Glomerular visceral epithelial cell (primary cell): ENCODE measurements at regions not wholly inside any gene's neighbourhood (a gene's known extent, or its start where the extent isn't known, plus 50 kb on each side); places are given as distances from the start of the nearest gene placed in this dataset.
A peak's percentile ranks its signal among the peaks of the same experiment; 100 is the strongest.
"Not testable (repeated sequence)": the region's sequence is repeated elsewhere in the genome, so short reads cannot be mapped to it uniquely, and the experiment has no call there.

Experiments
- DNase-seq: peaks from one replicate; pipeline ENCODE4 v3.0.0-alpha.2; 2016; ENCODE audit errors: extremely low spot score

DNA sequence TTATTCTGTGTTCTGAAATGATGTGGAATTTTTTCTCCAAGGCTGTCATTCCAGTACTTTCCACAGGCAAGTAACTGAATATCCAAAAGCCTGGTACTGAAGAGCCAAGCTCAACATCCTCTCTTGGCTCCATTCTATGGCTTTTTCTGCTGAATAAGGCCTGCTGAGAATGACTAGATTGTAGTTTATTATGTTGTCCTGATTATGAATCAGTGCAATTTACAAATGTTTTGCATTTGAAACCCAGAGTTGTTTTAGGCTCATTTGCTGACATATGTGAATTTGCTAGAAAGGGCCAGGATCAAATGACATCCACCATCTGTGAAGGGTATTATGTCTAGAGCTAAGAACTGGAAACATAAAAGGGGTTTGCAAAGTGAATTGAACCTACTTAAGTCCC, 596.6 kb downstream of the KCTD12 start:
- no peak for DNase-seq

DNA sequence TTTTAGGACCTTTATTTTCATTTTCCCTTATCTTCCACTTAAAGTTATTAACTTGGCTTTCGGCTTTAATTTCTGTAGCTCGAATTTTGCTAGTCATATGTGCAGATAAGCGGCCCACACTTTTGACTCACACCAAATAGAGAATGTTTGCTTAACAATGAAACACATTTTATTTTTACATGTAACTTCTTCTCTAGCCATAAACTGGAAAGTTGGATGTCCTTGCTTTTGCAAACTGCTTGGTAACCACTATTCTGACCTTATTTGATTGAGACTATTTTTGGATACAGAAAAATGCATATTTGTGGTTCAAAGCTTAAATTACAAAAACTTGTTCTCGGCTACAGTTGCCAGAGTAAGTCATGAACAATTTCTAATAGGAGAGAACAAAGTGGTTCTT, 600.0 kb downstream of the KCTD12 start:
- DNase-seq, result no peak

DNA sequence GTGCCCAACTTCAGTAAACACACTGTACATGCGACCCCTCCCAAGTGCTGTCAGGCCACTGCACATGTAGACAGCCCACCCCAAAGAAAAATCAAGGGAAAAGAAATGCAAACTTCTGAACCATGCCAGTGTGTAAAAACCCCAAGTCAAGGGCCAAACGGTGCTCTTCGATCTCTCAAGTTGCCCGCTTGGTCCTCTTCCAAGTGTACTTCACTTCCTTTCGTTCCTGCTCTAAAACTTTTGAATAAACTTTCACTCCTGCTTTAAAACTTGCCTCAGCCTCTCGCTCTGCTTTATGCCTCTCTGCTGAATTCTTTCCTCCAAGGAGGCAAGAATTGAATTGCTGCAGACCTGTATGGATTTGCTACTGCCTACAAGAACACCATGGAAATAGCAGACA, 600.7 kb downstream of the KCTD12 start:
- DNase-seq, result no peak

DNA sequence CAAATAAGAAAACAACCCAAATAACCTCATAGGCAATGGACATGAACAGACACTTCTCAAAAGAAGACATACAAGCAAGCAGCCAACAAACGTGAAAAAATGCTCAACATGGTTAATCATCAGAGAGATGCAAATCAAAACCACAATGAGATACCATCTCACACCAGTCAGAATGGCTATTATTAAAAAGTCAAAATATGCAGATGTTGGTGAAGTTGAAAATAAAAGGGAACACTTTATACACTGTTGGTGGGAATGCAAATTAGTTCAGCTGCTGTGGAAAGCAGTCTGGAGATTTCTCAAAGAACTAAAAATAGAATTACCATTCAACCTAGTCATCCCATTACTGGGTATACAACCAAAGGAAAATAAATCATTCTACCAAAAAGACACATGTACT, 606.4 kb downstream of the KCTD12 start:
- DNase-seq, result not testable (repeated sequence)

DNA sequence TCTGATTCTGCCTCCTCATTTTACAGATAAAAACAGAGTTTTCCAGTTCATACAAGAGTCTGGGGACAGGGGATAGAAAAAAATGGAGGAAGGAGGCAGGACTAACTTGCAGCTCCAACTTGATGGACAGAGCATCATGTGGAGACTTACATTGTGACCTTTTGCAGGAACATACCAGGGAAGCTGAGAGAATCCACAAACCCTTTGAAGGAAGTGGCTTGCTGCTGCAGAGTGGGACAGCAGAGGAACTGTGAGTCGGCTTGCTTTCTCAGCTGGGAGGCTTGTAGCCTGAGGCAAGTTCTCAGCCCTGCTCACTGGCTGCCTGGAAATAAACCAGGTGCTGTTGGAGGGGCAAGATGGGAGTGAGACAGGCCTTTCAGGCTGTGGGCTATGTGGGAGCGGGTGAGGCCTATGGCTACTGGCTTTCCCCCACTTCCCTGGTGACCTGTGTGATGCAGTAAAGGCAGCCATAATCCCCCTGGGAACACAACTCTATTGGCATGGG, 614.4 kb downstream of the KCTD12 start:
- no peak for DNase-seq

DNA sequence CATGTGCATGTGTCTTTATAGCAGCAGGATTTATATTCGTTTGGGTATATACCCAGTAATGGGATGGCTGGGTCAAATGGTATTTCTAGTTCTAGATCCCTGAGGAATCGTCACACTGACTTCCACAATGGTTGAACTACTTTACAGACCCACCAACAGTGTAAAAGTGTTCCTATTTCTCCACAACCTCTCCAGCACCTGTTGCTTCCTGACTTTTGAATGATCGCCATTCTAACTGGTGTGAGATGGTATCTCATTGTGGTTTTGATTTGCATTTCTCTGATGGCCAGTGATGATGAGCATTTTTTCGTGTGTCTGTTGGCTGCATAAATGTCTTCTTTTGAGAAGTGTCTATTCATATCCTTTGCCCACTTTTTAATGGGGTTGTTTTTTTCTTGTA, 617.9 kb downstream of the KCTD12 start:
- DNase-seq, result not testable (repeated sequence)

DNA sequence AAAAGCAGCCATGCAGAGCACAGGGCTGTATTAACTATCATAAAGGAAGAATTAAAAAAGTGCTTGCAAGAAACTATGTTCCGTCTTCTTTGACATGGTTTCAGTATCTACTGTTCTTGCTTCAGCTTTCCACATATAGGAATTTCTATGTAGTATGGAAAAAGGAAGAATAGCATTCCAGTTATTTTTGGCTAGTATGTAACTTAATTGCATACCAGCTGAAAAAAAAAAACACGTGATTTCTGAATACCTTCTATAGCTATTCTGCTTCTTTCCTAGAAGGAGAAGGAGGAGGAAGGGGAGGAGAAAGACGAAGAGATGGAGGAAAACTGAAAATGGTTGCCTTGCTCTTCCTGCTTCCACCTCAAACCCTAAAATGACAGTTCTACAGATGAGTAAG, 619.0 kb downstream of the KCTD12 start:
- DNase-seq, result no peak

DNA sequence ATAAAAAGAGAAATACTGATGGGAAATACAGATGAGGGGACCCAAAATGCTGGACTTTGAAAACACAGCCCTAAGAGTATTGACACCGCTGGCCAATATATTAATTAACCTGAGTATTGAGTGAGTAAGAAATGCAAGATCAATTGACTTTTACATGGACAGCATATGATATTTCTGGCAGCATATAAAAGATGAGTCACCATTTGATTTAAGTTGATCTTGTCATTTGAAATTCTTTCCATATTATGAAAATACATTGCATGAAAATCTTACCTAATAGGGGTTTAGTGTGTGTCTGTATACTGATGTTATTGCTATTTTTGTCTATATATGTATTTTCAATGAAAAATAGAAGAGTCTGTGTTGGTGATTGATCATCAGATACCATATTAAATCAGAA, 619.6 kb downstream of the KCTD12 start:
- DNase-seq, result no peak

DNA sequence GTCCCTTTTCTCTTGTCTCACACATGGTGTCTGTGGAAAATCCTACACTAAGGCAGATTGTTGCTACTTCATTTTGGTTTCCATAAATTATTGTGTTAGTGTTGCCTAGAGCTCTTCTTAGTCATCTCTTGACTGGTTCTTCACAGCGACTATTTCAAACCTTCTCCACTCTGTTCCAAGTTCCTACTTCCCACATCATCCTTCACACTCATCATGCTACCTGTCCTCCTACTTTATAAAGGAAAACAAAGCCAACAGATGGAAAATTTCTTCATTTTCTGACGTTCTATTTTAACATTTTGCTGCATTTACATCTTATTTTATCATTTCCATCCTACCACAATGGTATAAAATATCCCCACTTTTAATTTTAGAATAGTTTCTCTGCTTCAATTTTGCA, 614.1 kb downstream of the LMO7 start:
- no peak for DNase-seq

DNA sequence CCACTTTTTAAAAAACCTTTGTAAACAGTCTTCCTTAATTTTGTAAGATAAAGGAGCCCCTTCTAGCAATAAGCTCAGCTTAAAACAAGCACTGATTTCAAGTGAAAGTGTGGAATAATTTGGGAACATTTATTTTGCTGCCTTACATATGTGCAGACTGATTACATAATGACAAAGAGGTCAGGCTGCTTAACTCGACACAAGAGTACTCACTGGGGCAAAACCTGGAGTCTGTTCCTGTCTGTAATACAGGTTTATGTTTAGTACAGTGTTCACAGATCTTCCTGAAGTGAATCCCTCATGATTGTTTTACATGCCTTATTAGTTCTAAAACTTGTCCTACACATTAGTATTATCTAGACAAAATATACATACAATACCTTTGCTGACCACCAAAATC, 609.8 kb downstream of the LMO7 start:
- DNase-seq, result no peak

DNA sequence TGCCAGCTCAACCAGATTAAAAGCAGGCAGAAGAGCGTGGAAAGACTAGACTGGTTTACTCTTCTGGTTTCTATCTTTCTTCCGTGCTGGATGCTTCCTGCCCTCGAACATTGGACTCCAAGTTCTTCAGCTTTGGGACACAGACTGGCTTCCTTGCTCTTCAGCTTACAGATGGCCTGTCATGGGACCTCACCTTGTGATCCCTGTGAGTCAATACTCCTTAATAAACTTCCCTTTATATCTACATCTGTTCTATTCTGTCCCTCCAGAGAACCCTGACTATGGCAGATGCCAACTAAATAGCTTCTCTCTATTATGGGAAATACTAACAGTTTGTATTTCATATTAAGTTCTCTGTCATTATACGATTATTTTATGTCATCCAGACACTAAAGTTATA, 609.1 kb downstream of the LMO7 start:
- no peak for DNase-seq

DNA sequence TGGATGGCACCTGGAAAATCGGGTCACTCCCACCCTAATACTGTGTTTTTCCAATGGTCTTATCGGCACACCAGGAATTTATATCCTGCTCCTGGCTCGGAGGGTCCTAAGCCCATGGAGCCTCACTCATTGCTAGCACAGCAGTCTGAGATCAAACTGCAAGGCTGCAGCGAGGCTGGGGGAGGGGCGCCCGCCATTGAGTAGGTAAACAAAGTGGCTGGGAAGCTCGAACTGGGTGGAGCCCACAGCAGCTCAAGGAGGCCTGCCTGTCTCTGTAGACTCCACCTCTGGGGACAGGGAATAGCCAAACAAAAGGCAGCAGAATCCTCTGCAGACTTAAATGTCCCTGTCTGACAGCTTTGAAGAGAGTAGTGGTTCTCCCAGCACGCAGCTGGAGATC, 607.0 kb downstream of the LMO7 start:
- DNase-seq, result not testable (repeated sequence)

DNA sequence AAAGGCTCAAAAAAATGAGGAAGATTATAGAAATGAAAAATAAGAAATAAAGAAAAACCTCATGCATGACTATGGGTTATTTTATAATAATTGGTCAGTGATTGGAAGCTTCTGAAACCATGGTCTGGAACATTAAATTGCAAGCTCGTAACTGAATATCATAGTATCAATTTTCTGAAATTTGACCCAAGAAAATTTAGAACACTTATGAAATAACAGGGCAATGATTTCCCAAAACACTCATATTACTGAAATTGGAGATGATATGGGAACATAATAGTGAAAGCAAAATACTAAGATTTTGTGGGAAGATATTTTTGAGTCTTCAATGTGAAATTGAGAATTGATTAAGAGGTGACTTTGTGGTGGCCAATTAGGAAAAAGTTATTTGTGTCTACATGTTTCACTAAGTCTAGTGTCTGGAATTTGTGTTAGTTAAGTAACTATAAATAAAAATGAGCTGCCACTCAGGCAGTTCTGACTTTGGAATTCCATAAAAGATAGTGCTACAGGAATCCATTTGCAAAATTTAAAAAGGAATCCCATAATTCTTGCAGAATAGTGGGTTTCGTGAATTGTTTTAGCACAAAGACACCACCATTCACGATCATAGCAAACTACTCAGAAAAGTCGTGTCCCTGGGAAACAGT, 603.0 kb downstream of the LMO7 start:
- DNase-seq, result no peak

DNA sequence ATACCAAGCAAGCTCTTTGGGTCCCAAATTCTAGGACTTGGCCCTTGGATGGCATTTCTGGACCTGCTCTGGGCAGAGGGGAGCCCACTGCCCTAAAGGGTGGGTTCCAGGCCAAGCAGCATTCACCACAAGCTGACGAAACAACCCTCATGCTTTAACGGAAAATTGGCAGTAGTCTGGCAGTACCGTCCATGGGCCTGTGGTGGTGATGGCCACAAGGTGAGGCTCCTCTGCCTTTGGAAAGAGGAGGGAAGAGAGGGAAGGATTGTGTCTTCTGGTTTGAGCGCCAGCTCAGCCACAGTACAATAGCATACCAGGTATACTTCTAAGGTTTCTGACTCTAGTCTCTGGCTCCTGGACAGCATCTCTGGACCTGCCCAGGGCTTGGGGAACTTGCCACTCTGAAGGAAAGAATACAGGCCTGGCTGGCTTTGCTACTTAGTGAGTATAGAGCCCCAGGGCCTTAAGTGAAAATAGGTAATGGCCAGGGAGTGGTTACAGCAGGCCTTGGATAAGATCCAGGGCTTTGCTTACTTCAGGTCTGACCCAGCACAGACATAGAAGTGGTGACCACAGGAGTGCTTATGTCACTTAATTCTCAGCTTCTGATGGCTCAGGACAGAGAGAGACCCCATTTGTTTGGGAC, 595.5 kb downstream of the LMO7 start:
- DNase-seq, result no peak

DNA sequence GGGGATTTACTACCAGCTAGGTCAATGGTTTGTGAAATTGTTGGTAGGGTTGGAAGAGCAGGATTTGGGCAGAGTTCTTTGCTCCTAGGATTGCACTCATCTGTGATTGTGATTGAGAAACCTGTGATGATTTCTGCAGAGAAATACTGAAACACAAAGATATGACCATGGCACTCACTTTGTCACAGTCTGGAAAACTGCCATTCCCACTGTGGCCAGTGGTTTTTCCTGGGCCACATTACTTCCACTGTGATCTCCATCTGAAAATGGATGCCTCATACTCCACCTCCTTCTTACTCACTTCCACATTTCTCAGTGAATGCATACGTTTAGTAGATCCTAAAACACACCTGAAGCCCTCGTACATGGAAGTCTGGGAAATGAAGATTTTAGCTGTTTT, 593.2 kb downstream of the LMO7 start:
- peak; percentile 3 for DNase-seq

DNA sequence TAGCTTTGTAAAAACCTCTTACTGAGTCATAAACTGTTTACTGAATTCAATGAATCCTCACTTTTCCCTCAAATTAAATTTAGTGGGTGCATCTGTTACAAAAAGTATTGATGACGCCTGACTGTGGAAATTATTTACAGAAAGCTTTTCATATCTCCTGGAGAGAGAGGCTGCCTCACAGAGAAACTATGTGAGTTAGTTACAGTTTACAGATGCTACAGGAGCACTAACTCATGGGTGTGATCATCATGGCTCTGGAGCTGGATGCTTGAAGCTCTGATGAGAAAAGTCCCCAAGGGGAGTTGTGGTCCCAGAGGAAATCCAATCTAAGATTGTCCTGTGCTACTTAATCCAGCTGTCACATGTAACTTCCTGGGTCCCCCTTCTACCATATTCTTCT, 590.8 kb downstream of the LMO7 start:
- no peak for DNase-seq

DNA sequence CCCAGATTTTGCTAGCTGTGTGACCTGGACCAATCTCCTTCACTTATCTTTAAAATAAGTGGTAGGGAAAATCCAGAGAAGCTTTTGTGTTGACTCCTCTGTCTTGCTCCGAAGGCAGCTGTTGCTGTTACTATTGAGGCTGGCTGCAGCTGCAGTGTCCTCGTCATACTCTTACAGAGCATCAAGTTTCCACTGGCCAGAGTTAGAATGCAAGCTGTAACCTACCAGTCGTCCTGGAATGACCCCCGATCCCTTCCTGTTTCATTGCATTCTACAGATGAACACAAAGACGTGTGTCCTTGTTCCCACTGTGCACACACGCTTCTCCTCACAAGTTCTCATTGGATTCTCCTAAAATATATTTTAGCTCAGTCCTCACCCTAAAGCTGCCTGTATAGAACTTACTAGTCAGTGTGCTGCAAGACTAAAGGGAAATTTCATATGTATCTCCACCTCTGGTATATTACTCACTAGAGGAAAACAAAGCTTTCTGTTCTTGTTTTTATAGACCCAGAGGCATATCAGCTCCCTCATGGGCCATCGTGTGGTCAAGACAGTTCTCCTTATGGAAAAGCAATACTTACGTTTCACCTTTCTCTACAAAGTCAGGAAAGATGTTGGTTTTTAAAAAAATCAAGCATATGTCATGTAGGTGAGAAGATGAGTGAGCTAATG, 589.8 kb downstream of the LMO7 start:
- no peak for DNase-seq

DNA sequence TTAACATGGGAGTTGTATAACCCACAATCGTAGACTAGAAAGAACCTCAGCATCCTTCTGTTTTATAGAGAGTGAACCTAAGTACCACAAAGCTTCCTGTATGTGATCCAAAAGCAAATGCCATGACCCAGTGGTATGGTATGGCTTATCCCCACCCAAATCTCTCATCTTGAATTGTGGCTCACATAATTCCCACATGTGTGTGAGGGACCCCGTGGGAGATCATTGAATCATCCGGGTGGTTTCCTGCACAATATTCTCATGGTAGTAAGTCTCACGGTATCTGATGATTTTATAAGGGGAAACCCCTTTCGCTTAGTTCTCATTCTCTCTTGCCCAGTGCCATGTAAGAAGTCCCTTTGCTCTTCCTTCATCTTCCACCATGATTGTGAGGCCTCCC, 587.9 kb downstream of the LMO7 start:
- no peak for DNase-seq

DNA sequence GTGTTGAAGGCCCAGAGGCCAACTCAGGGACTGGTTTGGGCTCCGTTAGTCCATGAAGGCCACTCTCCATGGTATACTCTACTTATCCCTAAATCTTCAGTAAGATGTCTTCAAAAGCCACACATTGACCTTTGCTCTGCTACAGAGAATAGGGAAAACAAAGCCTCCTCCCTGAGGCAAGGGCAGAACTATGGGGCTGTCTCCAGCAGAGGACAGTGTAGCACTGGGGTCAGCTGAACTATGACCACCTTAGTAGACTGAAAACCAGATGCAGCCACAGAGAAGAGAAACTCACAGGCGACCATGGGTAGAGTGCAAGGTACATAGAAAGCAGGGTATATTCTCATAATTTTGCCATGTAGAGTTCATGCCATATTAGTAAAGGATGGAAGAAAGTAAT, 587.4 kb downstream of the LMO7 start:
- DNase-seq, result no peak

DNA sequence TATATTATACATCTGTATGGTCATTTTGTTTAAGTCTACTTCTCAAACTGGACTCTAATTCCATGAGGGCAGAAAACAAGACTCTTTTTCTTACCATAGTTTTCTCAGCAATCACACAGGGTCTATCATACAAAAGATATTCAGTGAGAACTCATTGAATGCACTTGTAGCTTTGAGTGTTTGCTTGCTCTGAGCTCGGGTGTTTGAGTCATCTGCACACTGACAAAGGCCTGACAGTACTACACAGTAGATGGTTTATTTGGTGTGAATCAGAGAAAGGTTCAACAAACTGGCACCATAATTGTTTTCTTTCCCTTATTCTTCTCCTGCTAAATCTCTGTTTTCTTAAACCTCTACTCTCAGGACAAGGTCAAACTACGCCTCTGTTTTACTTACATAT, 586.4 kb downstream of the LMO7 start:
- no peak for DNase-seq

DNA sequence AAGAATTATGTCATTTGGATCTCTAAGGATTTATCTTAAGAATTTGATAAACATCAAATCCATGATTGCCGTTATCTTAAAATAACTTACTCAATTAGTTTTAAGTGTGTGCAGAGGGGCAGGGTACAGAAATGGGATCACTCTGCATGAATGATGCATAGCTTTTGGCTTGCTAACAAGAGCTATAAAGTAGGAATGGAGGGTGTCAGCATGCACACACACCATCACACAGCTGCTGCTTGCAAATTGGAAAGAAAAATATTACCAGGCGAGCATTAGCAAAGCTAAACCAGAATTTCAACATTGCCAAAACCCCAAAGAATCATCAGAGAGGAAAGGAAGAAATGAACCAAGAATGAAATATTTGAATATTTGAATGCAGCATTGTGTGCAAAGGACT, 580.6 kb downstream of the LMO7 start:
- DNase-seq, result no peak

DNA sequence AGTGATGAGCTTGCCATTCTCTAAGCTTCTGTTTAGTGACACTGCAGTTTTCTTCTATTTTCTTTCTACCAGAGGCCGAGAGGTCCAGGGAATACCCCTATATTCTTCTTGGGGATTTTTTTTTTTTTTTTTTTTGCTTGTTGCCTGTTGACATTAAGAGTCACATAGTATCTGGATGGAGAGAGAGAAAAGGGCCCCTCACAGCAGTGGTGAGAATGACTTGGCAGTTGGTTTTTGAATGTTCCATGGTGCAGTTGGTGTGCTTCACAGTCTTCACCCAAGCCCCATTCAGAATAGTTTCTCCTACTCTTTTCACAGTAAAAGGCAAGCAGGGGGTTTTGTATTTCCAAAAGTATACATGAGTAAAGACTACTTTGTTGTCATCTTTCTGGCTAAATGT, 577.9 kb downstream of the LMO7 start:
- DNase-seq, result no peak

DNA sequence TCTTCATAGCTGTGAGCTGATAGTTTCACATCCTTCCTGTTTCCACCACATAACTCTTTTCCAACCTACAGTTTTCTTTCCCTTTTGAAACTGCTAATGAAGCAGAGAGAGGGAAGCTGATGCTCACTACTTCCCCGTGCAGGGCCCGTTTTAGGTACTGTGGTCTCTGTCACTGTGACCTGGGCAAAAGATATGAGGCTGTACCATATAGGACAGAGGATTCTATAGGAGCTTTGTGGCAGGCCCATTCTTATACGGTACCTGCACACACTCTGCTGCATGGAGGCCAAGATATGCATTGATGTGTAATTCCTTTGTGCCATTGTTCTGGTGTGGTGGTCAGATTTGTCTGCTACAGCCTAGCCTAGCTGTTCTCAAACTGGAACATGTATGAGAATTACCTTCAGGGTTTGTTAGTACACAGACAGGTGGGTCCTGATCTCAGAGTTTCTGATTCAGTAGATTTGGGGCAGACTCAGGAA, 577.3 kb downstream of the LMO7 start:
- no peak for DNase-seq
